GM18873 (cell line): ENCODE measurements at regions not wholly inside any gene's neighbourhood (a gene's known extent, or its start where the extent isn't known, plus 50 kb on each side); places are given as distances from the start of the nearest gene placed in this dataset.
A peak's percentile ranks its signal among the peaks of the same experiment; 100 is the strongest.

Experiments
- ATAC-seq: cut with Tn5 transposase; IDR thresholded peaks from one replicate; pipeline ENCODE4 v1.9.1; 2021; ENCODE audit warnings: mild to moderate bottlenecking, moderate library complexity, moderate number of reproducible peaks; ENCODE audit not compliant: unreplicated experiment, low FRiP score

DNA sequence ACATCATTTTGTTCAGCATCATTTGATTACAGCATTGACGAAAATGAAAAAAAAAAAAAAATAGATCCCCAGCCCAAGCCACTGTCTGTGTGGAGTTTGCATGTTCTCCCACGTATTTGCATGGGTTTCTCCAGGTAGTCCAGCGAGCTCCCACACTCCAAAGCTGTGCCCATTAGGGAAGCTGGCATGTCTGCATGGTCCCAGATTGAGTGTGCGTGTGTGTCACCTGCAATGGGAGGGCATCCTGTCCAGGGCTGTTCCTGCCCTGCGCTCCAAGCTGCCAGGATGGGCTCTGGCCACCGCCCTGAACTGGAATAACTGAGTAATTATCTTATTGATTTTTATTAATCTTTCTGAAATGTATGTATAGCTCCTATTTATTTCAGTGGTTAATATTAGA is 88.6 kb downstream of the KLF12 start:
- ATAC-seq, result no peak

DNA sequence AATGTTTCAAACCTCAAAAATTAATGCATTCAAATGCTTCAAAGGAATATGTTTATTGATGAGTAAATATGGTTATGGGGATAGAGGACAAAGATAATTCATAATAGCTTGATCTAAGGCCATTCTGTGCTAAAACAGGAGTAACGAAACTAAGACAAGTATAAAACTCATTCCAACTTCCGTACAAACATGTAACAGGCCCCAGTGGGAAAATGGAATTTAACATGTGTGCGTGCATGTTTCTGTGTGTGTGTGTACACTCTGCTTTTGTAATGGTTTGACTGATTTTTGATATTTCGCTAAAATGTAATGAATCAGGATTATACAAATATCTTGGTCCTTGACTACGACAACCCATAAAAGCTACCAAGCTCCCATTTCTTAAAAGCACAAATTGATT is 91.0 kb downstream of the KLF12 start:
- no peak for ATAC-seq

DNA sequence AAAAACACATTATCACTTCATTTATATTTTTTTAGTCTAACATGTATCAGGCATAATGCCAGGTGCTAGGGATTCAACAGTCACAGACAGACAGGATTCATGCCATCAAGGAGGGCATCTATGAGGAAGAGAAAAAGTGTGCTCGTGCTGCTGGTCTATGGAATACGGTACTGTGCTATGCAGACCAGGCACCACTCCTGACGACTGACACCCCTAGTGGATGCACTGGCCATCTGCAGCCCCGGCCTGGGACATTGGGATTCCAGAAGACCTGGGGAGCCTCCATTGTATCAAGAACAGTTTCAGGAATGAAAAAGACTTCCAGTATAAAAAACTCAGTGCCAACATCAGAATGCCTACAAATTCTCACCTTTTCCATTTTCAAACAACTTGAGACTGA is 94.0 kb downstream of the KLF12 start:
- ATAC-seq, result peak; percentile 95

DNA sequence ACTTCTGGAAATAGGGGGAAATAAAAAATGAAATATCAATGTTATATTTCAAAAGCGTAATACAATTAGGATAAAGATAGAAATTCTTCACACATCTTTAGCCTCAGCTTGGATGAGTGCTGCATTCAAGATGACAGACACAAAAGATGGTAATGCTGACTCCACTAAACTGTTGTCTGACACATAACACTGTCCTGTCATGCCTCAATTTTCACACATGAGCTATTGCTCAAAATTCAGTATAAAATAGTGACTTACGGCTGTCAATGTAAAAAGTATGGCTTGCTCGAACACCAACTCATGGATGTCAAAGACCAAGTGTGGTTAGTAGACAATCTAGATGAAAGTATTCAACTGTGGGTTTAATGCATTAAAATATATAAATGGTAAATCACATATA is 94.5 kb downstream of the KLF12 start:
- no peak for ATAC-seq

DNA sequence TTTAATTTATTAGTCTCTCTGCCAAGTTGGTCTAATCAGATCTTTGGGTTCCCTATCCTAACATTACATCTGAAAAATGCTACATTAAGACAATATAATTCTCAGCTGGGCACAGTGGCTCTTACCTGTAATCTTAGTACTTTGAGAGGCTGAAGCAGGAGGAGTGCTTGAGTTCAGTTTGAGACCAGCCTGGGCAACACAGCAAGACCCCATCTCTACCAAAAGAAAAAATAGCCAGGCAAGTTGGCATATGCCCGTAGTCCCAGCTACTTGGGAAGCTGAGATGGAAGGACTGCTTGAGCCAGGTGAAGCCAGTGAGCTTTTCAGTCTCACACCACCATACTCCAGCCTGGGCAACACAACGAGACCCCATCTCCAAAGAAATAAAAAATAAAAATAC is 95.0 kb downstream of the KLF12 start:
- ATAC-seq, result no peak

DNA sequence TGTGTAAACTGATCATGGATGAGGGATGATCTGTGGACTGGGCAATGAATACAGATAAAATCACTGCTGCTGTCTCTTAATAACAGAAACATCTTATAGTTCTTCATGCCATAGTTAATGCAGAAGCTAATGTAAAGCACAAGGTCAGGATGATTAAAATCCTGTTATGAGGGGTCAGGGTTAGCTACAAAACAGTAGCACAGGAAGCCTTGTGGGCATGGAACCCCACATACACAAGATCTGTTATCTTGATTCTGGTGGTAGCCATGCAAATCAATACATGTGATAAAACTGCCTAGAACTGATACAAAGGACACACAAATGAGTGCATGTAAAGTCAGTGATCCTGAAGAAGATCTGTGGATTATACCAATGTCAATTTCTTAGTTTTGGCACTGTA is 96.4 kb downstream of the KLF12 start:
- ATAC-seq, result no peak

DNA sequence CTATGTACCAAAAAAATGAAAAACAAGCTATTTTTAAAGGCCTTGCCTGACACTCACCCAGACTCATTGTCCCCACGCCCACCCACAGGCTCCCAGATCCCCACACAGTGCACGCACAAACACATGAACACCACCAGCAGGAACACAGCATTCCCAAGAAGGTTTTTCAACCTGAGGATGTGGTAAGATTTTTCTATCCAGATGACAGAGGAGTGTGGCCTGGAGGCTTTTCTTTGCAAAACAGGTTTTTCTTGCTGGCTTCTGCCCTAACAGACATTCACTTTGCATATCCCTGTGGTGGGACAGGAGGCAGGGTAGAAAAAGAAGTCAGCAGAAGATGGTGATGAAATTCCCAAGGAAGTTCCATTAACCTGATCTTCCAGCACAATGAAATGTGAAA is 97.8 kb downstream of the KLF12 start:
- ATAC-seq, result no peak

DNA sequence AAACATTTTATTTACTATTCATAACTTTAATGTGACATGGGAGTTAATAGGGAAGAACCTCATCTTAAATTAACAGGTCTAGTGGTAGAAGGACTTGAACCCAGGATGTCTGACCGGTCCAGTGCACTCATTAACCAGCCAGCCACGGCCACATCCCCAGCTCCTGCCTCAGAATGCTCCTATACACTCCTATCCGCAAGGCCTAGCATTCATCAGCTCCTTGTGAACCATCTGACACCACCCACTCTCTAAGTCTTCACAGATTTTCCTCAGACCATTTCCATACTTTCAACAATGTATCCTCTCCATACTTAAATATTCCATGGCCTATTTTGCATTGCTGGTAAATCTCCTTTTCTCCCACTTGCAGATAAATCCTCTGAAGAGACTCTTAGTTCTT is 98.3 kb downstream of the KLF12 start:
- no peak for ATAC-seq

DNA sequence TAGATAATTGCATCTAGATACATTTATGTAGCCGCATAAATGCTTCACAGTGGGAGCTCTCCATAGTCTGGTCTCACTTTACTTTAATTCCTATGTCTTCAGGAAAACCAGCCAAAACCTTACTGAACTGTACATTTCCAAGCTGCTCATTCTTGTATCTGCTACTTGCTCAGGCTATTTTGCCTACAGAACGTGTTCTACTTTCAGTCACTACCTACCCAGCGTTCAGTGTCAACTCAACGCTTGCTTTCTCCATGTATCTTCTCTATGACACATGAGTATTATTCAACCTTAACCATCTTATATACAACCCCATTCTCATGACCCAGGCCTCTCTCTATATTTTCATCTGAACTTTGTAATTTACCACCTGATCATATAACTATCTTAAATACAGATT is 101.9 kb downstream of the KLF12 start:
- ATAC-seq, result no peak

DNA sequence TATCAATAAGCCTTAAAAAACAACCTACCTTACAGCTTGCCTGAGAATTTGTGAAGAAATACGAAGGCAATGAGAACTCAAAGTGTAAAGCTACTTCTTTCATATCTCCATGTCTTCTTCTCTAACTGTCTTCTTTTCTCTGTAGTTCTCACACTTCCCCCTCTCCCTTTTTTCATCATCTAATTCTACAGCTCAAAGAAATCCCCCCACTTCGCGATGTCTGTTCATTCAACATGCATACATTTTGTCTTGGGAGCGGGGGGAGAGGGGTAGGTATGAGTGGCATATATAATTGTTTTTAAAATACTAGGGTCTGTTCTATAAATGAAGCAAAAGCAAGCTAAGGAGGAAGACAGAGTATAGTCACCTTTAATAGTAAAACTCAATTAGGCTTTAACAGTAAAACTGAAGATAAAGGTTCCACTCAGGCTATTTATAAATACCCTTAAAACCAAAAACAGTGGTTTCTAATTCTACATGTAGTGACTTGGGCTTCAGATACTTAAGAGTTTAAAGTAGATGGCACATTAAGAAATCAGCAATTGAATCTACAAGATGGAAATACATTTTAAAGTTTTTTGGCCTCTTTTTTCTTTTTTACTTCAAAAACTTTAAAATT is 106.9 kb downstream of the KLF12 start:
- peak; percentile 26 for ATAC-seq

DNA sequence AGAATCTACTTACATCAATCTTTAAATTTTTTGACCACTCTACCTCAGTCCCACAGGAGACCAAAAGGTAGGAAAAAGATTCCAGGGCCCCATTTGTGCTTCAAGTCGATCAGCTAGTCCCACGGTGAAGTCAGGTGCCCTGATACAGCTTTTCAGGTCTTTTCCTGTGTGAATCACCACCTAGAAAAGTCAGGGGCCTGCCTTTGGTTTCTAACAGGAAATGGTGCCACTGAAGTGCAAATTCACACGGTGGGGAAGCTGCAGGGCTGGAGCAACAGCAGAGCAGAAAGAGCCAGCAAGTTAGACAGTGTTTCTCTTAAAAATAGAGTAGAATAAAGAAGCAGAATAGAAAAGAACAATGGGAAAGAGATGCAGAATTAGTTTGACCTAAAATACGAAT is 107.5 kb downstream of the KLF12 start:
- ATAC-seq, result peak; percentile 93

DNA sequence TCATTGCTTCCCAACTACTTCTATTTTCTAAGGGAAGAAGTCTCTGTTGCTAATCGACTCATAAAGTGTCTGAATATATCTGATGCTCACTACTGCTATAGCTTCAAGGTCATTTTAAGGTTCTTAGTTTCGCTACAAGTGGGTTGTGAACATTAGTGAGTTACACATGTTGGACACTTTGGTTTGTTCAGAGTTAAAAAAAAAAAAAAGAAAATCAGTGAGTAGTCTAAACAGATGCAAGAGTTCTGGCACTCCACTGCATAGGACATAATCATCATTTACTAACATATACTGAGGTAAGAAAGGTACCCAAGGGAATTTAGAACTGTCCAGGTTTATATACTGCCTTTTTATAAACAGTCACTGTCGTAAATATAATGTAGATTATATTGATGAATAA is 108.8 kb downstream of the KLF12 start:
- ATAC-seq, result no peak

DNA sequence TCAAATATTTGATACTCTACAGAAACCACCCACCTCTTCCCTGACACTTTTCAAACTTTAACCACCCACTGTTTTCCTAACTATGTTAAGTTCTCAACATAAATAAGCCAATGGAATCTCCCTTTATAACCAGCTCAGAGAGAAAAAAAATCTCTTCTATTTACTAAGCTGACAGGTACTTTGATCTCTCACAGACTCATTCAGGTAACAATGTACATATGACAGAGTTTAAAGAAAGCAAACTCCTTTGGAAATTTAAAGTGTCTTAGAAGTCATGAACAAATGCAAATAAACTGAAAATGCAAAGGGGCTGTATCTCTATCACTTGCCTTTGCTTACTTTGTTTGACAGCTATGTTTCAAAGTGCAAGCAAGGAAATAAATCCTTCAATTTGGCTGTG is 109.3 kb downstream of the KLF12 start:
- no peak for ATAC-seq

DNA sequence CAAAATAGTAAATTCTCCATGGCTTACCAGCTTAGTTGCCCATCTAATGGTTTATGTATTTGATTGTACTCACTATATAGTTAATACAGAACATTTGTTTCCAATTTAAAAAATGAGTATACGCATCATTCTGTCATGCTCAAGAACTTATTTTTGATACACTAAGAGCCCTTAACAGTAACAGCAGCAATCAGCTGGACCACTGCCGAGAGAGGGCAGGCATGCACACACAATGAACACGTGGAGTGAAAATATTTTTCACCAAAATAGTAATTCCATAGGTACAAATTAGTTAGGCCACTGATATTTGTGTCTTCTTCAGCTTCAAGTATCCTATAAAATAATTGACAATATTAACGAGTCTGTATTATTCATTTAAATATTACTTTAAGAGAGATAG is 109.9 kb downstream of the KLF12 start:
- no peak for ATAC-seq

DNA sequence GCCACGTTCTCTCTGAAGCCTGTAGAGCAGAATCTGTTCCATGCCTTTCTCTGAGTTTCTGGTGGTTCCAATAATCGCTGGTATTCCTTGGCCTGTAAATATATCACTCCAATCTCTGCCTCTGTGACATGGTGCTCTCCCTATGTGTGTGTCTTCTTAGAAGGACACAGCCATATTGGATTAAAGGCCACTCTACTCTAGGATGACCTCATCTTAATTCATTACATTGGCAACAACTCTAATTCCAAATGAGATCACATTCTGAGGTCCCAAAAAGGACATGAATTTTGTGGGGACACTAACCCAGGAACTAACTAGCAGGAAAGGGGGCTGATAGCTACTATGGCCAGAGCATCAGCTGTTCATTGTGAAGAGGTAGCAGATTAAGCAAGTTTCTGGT is 110.7 kb downstream of the KLF12 start:
- no peak for ATAC-seq

DNA sequence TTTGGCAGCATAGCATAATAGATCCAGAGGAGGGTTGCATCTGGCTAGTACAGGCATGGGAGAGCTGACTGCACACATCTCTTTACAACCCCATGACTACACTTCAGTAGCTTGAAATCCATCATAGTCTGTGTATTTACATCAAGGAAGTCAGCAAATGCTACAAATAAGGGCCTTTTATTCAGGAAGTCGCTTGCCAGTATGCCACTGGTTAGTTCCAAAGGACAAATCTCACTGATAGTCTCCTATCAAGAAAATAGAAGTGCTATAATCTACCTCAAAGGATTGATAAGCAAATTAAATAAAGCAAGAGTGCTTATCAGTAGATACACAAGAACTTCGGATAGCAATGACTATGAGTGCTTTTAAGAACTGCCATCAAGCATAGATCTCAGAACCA is 112.7 kb downstream of the KLF12 start:
- ATAC-seq, result no peak

DNA sequence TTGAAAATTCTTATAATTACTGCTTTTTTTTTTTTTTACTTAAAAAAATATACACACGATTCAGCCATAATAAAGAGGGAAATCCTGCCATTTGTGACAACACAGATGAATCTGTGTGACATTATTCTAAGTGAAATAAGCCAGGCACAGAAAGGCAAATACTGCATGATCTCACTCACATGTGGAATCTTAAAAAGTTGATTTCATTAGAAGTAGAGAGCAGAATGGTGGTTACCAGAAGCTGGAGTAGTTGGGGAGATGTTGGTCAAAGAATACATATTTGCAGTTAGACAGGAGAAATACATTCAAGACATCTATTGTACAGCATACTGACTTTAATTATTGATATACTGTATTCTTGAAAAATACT is 116.2 kb downstream of the KLF12 start:
- no peak for ATAC-seq

DNA sequence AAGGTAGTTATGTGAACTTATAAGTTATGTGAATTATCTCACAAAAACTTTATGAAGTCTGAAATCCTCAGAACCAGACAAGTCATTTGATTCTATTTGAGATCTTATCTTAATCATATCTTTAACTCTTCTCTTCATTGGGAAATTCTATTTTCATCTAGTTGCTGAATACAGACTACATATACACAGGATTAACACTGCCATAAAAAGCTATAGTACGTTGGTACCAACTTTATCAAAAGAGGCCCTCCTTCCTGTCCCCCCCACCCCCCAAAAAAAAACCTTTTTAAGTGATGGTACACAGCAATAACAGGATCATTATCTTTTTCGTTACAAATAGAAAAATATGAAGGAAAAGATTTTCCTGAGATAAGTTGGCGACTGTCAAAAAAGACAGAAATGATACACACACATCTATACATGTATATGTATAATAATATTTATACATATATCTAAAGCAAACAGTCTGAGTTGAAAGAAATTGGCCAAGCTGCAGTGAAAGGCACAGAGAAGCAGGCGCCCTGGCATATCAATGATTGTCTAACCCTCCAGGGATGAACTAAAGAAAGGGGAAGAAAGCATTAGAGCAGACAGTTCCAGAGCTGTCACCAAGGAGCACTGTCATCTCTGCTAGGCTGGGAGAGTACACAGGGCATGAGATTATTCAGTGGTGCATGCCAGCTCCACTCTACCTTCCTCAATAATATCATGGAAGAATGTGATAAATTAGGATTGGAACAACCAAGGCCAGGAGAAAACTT is 116.7 kb downstream of the KLF12 start:
- ATAC-seq, result peak; percentile 89

DNA sequence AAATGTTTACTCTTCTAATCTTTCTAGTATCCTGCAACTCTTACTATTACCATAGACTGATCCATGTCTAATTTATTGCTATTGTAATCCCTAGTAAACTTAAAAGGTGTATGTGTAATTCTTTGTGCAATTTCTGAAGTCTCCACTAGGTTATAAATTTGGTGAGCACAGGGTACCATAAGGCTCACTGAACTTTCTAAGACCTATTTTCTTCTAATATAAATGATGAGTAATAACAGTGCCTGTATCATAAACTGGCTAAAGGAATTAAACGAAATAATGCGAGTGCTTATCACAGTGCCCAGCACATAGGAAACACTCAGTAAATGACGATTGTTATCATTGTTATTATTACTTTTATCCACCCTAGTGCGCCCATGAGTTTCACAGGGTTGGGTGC is 119.1 kb downstream of the KLF12 start:
- no peak for ATAC-seq

DNA sequence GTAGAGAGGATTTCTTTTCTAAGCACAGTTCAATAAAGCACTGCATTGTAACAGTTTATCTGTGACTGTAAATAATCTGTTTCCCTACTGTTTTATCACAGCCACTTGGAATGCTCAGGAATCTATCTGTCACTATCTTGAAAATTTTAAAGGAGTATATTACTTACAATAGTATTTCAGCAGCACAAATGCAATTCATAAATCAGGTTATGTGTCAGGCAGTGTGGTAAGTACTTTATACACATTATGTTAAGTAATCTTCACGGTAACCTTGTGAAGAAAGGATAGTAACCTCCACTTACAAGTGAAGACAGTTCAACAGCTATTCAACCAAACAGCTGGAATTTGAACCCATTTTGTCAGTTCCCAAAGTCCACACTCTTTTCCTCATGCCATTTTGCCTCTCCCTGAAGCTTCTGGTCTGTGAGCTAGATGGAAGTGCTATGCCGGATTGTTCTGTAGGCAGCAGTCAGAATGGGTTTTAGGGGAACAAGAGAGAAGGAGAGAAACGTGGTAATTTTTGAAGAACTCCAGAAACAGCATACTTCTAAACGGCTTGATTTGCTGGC is 125.0 kb downstream of the KLF12 start:
- ATAC-seq, result no peak

DNA sequence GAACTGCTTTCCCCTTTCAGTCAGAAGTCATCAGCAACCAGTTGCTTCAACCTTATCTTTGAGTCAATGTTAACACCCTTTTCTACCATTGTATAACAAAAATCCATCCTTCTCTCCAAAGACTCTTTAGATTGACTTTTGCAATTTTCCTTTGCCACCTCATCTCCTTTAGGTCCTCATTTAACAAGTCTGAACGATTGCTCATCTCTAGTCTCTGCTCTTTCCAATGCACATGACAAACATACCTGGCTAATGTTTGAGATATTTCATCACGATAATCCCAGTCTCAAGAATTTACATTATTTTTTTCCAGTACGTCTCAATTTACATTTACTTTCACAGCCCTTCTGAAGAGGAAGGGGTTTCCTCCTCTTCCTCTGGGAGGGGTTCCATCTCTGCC is 127.5 kb downstream of the KLF12 start:
- ATAC-seq, result no peak
